ENCODE measurements at regions not wholly inside any gene's neighbourhood (a gene's known extent, or its start where the extent isn't known, plus 50 kb on each side); places are given as distances from the start of the nearest gene placed in this dataset.
"Not testable (repeated sequence)": the region's sequence is repeated elsewhere in the genome, so short reads cannot be mapped to it uniquely, and the experiment has no call there.

DNA sequence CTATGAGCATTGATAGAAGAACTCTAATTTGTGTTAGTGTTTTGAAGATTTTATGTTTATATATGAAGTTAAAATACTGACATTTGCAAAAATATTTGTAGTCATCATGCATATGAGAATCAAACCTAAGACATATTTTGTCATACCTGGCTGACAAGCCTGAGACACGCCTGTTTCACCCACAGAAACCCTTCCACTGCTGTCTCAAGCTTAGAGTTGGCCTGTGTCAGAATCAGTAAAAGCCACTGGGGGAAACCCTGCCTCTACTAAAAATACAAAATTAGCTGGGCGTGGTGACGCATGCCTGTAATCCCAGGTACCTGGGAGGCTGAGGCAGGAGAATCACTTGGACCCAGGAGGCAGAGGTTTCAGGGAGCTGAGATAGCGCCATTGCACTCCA lies 218.0 kb upstream of the C1QTNF3 start:
- DNase-seq (ENCODE audit: low read depth in 3 of 3, low spot score in 1 of 3): not testable (repeated sequence)

DNA sequence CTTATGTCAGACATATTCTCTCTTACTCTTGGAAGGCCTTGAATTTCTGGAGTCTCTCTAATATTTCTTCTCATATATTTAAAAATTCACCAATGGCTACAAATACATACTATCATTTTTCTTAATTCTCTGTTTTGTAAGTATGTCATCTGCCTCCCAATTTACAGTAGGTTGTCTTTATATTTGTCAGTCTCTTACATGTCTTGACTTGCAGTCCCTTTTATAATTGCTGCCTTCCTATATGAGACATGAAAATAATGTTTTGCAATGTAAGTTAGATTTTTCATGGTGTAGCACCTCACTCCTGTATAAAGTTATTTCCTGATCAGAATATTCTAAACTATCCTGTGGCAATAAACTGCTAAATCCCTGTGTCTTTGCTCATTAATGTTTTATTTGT lies 223.1 kb upstream of the C1QTNF3 start:
- DNase-seq (ENCODE audit: low read depth in 3 of 3, low spot score in 1 of 3): not testable (repeated sequence)

DNA sequence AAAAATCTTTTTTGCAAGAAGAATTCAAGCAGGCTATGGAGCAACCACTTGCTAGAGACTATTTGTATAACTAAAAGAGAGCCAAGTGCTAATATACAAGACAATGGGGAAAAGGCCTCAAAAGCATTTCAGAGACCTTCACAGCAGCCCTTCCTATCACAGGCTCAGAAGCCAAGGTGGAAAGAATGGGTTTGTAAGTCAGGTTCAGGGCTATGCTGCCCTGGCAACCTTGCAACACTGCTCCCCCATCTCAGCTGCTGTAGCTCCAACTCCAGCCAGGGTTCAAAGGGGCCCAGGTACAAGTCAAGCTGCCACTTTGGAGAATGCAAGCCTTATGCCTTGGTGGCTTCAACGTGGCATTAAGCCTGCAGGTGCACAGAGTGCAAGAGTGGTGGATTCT lies 253.7 kb upstream of the C1QTNF3 start:
- DNase-seq (ENCODE audit: low read depth in 3 of 3, low spot score in 1 of 3): not testable (repeated sequence)

DNA sequence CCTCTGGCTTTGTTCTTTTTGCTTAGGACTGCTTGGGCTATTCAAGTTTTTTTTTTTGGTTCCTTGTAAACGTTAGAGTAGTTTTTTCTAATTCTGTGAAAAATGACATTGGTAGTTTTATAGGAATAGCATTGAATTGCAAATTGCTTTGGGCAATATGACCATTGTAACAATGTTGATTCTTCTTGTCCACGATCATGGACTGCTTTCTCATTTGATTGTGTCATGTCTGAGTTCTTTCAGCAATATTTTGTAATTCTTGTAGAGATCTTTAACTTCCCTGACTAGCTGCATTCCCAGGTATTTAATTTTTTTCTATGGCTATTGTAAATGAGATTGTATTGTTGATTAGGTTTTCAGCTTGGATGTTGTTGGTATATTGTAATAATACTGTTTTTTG lies 286.2 kb upstream of the C1QTNF3 start:
- DNase-seq (ENCODE audit: low read depth in 3 of 3, low spot score in 1 of 3): not testable (repeated sequence)

DNA sequence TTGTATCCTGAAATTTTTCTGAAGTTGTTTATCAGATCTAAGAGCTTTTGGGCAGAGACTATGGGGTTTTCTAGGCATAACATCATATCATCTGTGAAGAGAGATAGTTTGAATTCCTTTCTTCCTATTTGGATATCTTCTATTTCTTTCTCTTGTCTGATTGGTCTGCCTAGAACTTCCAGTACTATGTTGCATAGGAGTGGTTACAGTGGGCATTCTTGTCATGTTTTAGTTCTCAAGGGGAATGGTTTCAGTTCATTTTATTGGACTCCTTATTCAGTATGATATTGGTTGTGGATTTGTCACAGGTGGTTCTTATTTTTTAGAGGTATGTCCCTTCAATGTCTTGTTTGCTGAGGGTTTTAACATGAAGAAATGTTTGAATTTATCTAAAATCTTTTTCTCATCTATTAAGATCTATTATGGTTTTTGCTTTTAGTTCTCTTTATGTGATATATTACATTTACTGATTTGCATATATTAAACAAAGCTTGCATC lies 286.6 kb upstream of the C1QTNF3 start:
- DNase-seq (ENCODE audit: low read depth in 3 of 3, low spot score in 1 of 3): not testable (repeated sequence)

DNA sequence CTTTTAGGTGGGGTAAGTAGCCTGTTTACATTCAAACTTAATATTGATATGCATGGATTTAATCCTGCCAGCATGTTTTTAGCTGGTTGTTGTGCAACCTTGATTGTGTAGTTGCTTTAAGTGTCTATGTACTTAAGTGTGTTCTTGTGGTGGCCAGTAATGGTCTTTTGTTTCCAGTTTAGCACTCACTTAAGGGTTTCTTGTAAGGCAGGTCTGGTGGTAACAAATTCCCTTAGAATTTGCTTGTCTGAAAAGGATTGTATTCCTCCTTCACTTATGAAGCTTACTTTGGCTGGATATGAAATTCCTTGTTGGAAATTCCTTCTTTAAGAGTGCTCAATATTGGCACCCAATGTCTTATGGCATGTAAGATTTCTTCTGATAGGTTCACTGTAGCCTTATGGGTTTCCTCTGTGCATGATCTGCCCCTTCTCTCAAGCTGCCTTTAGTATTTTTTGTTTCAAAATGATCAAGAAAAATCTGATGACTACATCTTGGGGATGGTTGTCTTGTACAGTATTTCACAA lies 289.0 kb upstream of the C1QTNF3 start:
- DNase-seq (ENCODE audit: low read depth in 3 of 3, low spot score in 1 of 3): not testable (repeated sequence)

DNA sequence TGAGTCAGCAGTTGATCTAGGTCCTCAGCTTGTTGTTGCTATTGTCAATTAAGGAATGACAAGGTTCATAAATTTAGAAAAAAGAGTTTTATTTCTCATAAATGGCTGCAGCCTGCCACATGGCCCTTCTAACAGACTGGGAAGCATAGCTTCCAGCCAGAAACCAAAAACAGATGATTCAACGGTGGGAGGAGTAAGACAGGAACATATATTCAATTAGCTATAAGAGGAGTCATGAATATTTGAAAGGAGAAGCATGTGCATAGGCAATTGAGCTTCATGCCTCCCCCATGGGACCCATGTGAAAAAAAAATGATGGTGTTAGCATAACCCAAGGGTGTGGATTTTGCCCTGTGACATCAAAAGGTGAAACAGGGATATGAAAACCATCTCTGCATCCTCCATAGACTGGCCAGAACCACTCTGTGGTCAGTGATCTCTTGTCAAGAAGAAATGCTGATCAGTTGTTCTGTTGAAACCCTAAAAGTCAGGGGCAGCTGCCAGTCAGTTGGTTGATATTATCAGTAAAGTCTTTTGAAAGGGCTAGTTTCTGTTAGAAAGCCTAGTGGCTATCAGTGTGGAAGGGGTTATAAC lies 296.5 kb upstream of the C1QTNF3 start:
- DNase-seq (ENCODE audit: low read depth in 3 of 3, low spot score in 1 of 3): not testable (repeated sequence)

DNA sequence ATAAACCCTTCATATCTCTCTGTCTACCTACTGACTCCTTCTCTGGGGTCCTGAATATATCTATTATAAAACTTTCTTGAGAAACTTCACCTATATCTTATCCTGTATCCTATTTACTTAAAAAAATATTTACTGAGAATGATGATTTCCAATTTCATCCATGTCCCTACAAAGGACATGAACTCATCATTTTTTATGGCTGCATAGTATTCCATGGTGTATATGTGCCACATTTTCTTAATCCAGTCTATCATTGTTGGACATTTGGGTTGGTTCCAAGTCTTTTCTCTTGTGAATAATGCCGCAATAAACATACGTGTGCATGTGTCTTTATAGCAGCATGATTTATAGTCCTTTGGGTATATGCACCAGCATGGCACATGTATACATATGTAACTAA lies 301.7 kb upstream of the RAI14 start:
- DNase-seq (ENCODE audit: low read depth in 3 of 3, low spot score in 1 of 3): not testable (repeated sequence)

DNA sequence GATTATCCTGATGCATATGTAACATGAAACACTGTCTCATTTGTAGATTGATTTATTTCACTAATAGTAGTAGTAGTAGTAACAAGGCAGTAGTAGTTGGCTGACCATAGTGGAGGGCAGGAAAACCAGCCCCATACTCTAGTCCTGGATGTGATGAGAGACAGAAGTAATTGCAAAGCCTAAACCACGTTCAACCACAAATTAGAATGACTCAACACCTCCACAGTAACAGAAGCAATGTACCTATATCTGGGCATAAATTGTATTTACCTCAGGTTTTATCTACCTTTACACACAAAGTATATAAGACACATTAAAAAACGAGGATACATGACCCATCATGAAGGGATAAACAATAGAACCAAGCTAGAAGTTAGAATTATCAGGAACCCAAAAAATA lies 284.7 kb upstream of the RAI14 start:
- DNase-seq (ENCODE audit: low read depth in 3 of 3, low spot score in 1 of 3): not testable (repeated sequence)

DNA sequence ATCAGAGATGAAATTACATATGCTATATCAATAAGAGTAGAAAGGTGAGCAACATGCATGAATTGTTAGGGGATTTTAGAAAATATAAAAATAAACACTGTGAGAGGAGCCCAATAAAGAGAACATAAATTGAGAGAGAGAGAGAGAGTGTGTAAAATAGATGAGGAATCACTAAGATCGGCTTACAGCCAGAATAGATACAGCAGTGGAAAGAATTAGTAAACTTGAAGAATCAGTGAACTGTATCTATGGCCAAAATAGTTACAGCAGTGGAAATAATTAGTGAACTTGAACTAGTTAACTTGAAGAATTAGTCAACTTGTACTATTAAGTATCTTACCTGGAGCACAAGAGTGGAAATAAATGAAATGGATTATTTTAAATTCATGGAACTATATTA lies 284.3 kb upstream of the RAI14 start:
- DNase-seq (ENCODE audit: low read depth in 3 of 3, low spot score in 1 of 3): not testable (repeated sequence)

DNA sequence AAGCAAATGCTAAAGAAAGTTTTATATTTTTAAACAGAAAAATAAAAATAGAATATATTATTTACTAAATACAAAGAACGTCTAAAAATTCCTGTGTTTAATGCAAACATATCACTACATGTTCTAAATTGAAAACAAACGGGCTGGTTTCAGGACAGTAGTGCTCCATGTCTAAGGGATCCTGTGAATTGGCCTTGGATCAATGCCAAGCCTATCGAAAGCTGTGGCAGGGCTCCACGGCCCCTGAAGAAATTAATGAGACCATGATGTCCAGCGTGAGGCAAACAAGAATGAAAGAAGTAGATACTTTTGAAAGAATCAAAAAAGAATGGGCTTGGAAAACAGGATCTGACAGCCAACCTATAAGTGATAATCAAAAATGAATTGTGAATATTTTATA lies 283.4 kb upstream of the RAI14 start:
- not testable (repeated sequence) for DNase-seq (ENCODE audit: low read depth in 3 of 3, low spot score in 1 of 3)

DNA sequence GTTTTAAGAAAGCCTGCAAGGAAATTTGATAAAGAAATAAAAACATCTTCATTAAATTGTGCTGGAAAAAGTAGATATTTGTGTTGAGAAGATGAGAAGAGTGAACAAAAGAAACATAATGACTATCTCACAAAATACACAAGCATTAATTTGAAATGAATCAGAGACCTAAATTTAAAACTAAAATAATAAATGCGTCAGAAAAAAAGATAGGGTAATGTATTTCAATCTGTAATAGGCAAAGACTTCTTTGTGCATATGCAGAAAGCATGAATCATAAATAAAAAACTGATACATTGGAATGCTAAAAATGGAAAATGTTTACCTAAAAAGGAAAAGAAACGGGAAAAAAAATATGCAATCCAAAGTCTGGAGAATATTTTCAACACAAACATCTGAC lies 278.5 kb upstream of the RAI14 start:
- not testable (repeated sequence) for DNase-seq (ENCODE audit: low read depth in 3 of 3, low spot score in 1 of 3)

DNA sequence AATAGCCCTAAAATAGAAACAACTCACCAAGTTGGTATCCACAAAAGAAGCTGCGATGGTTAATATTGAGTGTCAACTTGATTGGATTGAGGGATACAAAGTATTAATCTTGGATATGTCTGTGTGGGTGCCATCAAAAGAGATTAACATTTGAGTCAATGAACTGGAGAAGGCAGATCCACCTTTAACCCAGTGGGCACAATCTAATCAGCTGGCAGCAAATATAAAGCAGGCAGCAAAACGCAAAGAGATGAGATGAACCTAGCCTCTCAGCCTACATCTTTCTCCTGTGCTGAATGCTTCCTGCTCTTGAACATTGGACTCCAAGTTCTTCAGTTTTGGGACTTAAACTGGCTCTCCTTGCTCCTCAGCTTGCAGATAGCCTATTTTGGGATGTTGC lies 277.6 kb upstream of the RAI14 start:
- DNase-seq (ENCODE audit: low read depth in 3 of 3, low spot score in 1 of 3): not testable (repeated sequence)

DNA sequence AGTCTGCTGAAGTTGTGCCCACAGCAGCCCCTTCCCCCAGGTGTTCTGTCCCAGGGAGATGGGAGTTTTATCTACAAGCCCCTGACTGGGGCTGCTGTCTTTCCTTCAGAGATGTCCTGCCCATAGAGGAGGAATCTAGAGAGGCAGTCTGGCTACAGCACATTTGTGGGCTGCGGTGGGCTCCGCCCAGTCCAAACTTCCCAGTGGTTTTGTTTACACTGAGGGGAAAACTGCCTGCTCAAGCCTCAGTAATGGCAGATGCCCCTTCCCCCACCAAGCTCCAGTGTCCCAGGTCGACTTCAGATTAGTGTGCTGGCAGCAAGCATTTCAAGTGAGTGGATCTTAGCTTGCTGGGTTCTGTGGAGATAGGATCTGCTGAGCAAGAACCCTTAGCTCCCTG lies 267.4 kb upstream of the RAI14 start:
- DNase-seq (ENCODE audit: low read depth in 3 of 3, low spot score in 1 of 3): not testable (repeated sequence)

DNA sequence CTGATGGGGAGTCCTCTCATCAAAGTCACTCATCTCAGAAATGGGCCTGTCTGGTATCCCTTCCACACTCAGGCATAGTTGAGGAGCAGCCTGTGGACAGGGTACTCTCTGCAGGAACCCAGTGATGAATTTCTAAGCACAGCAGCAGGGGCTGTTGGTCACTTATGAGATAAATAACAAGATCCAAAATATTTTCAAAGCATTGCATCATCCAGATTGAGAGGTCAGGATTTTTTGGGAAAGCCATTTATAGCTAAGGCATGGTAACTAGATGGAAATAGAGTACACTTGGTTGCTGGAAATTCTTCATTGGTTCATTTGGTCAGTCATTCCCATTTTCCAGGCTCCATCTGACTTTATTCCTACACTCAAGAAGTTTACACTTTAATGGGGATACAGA lies 246.8 kb upstream of the RAI14 start:
- no peak for DNase-seq (ENCODE audit: low read depth in 3 of 3, low spot score in 1 of 3)

DNA sequence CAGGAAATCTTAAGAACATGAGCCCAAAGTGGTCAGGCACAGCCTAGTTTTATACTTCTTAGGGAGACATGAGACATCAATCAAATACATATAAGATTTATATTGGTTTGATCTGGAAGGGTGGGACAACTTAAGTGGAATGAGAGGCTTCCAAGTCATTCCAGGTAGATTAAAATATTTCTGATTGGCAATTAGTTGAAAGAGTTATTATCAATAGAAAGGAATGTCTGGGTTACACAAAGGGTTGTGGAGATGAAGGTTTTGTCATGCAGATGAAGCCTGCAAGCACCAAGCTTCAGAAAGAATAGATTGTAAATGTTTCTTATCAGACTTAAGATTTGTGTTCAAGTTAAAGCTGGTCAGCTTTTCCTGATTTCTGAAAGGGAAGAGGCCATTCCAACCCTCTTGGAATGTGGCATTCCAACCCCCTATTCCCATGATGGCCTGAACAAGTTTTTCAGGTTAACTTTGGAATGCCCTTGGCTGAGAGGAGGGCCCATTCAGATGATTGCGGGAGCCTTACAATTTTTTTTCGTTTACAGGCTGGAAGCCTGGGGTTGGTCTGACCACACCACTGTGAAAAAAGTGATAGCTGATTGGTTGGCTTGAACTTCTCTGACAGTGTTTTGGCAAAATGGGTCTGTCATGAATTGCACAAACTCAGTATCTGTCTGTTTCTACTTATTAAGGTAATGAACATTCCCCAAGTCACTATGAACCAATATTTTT lies 245.6 kb upstream of the RAI14 start:
- no peak for DNase-seq (ENCODE audit: low read depth in 3 of 3, low spot score in 1 of 3)

DNA sequence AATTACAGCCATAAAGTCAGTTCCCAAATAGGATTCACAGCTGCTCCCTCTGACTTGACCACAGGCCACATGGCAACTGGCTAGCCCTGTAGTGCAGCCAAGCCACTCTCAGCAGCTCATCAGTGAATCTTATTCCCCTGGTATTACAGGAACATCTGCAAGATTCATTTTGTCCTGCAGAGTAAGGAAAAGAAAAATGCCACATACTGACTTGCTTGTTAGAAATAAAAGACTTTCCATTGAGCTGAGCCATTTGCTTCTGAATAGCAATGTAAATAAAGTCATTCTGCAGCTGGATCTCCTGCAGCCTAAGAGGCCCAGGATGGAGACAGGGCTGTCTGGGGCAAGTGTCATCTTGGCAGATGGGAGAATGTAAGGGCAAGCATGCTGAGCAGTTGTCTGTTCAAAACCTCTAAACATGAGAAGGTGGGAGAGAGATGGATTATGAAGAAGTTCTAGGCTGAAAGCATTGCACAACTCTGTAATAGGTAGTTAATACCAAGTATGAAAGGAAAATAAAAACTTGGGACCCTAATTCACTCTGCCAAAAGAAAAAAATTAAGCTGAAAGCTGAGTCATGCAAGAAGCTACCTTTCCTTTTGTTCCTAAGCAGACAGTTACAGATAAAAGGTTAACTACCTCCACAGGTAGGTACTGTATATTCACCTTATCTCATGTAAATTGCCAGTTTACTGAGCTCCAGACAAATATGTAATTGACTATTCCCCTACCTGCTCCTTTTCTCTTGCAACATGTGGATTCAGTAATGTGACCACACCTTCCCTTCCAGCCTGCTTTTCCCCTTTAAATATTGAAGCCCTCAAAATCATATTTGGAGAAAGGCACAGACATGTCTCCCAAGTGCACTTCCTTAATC lies 244.4 kb upstream of the RAI14 start:
- DNase-seq (ENCODE audit: low read depth in 3 of 3, low spot score in 1 of 3): no peak

DNA sequence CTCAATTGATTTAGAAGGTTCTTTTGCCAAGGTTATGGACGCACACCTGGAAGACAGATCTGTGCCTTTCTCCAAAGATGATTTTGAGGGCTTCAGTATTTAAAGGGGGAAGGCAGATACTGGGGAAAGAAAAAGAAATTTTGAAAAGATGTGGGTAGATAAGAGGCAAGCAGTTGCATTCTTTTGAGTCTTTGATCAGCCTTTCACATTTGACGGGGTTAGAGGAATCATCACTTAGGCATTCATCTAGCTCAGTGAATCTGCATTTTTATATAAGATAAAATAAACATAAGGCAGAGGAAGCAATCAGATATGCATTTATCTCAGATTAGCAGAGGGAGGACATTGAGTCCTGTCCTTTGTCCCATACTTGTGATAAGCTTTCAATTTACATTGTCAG lies 243.4 kb upstream of the RAI14 start:
- no peak for DNase-seq (ENCODE audit: low read depth in 3 of 3, low spot score in 1 of 3)

DNA sequence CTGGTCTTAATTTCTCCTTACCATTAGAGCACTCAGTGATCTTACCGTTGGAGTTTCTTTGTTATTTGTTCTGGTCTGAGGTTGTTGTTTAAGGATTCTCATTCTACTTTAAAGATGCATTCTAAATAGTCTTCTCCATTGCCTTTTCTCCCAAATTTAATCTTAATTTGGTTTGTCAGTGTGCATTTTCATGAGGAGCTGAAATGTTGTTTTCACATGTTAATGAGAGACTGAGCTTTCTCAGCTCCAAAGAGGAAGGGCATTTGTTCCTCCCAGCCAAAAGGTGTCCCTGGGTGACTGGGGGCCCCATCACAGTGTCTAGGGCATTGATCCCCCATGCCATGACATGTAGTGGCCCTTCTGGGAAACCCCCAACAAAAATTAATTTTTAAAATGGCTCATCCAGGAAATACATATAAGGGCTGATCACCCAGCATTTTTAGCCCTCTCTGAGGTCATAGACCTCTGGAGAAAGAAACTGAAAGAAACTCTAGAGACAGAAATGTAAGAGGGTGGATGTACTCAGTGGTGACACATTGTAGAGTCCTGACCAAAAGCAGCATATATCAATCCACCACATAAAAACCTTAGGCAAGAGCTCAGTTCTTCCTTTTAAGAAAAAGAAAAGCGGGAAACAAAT lies 240.4 kb upstream of the RAI14 start:
- DNase-seq (ENCODE audit: low read depth in 3 of 3, low spot score in 1 of 3): no peak

DNA sequence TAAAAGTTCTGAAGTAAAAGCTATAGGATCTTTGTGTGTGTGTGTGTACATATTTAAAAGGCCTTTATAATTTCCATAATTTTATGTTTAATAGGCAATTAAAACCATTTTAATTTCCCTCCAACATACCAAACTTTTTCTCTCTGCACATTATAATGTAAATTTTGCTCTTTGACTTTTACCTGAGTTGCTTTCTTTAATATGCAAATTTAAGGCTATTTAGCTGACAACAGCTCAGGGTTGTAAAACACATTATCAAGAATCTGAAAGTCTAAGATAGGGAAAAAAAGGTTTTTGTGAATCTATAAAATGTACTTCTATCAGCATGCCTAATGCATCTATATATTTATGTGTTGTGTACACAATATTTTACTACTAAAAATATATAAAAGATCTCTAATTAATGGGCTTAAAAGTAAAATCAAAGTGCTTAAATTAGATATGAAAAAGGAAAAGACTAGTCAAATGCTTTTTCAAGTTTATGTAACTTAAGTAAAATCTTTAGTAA lies 239.6 kb upstream of the RAI14 start:
- no peak for DNase-seq (ENCODE audit: low read depth in 3 of 3, low spot score in 1 of 3)

DNA sequence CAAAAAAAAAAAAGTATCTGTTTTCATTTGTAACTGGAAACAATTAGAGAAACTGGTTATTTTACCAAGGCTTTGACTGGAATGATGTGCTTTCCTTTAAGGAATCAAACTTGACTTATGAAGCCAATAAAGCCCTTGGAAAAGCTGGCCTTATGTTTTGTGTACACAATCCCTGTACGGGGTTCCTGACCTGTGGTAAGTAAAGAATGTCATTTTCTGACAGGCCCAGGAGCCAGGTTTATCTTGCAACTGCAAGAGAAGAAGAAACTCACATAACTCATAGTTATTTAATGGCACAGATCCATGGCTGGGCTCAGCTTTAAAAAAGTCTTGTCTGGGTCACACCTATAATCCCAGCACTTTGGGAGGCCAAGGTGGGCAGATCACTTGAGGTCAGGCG lies 235.9 kb upstream of the RAI14 start:
- DNase-seq (ENCODE audit: low read depth in 3 of 3, low spot score in 1 of 3): not testable (repeated sequence)
